Right ventricle myocardium superior (tissue), 1 donor: ENCODE measurements at regions not wholly inside any gene's neighbourhood (a gene's known extent, or its start where the extent isn't known, plus 50 kb on each side); places are given as distances from the start of the nearest gene placed in this dataset.

ENCODE experiments used
- ATAC-seq: fragments of 200-7000 bp; cut with Tn5 transposase; one replicate; pipeline ENCODE4 v1.9.1; 2020; ENCODE audit warnings: mild to moderate bottlenecking; ENCODE audit not compliant: poor library complexity
- DNase-seq: peaks from one replicate; pipeline ENCODE4 v3.0.0-alpha.2; 2020
- intact Hi-C: fragments of 100-400 bp; cut with DNase I; formaldehyde crosslinking; loops from one replicate; pipeline ENCODE4 v1.11.2; 2022
- donor health status: DM: no; HTN: yes; CAD: no; lungs with severe emphysema.

- intact Hi-C loops, result no loop called here
- ATAC-seq, result no peak
- no peak for DNase-seq
Measured at GRCh38 chr6:21526974-21527373, 66.6 kb upstream of the SOX4 start.

DNA sequence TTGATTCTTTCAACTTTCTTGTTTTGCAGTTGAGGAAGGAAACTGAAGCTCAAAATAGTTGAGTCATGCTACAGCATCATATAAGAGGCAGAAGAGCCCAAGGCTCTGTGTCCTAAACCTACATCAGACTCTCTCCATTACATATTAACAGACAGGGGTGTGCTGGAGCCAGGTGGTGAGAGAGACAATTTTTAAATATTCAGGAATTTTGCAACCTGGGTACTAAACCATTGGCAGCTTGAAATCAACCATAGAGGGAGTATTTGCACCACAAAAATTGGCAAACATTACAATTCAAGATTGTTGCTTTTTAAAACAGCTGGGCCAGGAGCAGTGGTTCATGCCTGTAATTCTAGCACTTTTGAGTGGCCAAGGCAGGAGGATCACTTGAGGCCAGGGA, 65.8 kb upstream of the SOX4 start:
- DNase-seq, result no peak

GRCh38 chr6:21529431-21529830, 64.1 kb upstream of the SOX4 start:
- intact Hi-C loops, result no loop called here
- ATAC-seq, result no peak
- DNase-seq, result no peak

More for the DNA sequence above, 65.8 kb upstream of the SOX4 start:
- intact Hi-C loops, result no loop called here
- no peak for ATAC-seq

GRCh38 chr6:21531393-21531792, 62.2 kb upstream of the SOX4 start:
- ATAC-seq (no peak), DNase-seq (no peak)
- intact Hi-C loops, result no loop called here

GRCh38 chr6:21533678-21534077, 59.9 kb upstream of the SOX4 start:
- ATAC-seq (no peak), DNase-seq (no peak)
- intact Hi-C loops, result no loop called here

GRCh38 chr6:21536280-21536766, 57.2 kb upstream of the SOX4 start:
- intact Hi-C loops, result no loop called here
- DNase-seq (no peak), ATAC-seq (no peak)

GRCh38 chr6:21537637-21538036, 55.9 kb upstream of the SOX4 start:
- ATAC-seq (no peak), DNase-seq (no peak)
- intact Hi-C loops, result no loop called here

GRCh38 chr6:21538186-21538798, 55.3 kb upstream of the SOX4 start:
- intact Hi-C loops, result no loop called here
- DNase-seq, result no peak
- no peak for ATAC-seq

DNA sequence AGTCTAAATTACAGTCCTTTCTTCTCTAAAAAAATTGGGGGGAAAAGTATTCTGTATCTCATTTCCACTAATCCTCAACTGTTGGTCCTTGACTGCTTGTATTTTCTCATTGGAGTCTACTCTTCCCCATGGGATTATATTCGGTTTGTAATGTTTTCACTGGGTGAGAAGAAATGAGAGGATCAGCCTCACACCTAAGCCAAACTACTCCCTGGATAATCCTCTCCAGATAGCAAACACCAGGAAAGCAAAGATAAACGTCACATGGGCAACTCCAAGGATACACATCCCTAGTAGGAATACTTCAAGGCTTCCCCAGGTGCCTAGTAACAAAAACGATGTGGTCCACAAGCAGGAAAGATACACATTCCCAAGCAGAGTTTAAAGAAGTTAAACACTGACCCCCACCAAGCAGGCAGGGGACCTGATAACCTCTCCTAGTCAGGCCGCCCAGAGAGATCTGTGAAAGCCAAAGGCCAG, 53.9 kb upstream of the SOX4 start:
- intact Hi-C loops, result no loop called here
- ATAC-seq, result no peak
- DNase-seq, result no peak
